GM10266 (cell line): ENCODE measurements at regions not wholly inside any gene's neighbourhood (a gene's known extent, or its start where the extent isn't known, plus 50 kb on each side); places are given as distances from the start of the nearest gene placed in this dataset.

Experiments
- DNase-seq: peaks from one replicate; pipeline ENCODE4 v3.0.0; 2012; ENCODE audit errors: extremely low spot score
- TF ChIP-seq, protein P1 (sequence below): IDR thresholded peaks from 2 replicates; pipeline ENCODE4 v1.5.1; 2012; ENCODE audit warnings: mild to moderate bottlenecking, low read depth; ENCODE audit not compliant: control insufficient read depth, insufficient read depth; ENCODE audit errors: missing control alignments

DNA sequence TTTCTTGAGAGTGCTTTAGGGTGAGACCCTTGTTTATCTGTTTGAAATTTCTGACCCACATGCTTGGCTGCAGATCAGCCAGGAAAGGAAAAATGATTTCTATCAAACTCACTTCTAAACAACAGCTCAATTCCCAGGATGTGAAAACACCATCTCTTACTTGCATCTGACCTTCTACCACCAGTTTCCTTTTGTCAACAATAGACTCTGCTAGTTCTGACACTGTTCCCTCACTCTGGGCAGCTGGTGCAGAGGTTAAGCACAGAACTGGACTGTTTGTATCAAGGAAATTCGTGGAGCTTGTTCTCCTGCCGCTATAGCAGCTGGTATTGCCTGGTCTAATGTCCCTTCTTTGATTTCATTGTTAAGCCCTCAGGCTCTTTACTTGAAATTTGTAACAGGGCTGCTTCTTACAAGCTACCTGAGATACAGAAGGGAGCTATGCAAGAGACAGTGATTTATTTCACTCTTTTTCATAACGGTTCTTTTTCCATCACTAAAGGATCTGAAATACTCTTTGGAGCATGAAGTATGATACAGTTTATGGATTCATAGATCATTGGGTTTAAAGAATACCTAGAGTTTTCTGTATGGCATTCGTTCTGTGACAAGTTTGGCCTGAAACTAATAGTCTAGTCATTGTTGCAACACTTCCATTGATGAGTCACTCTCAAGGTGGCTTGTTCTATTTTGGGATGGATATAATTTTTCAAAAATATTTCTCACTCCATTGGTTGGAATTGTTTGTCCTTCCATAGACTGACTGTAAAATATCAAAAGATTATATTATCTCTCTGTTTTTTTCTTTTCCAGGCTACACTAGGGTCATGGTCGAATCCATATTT, 178.2 kb upstream of the ZC3H12C start:
- TF ChIP-seq, protein P1, sequence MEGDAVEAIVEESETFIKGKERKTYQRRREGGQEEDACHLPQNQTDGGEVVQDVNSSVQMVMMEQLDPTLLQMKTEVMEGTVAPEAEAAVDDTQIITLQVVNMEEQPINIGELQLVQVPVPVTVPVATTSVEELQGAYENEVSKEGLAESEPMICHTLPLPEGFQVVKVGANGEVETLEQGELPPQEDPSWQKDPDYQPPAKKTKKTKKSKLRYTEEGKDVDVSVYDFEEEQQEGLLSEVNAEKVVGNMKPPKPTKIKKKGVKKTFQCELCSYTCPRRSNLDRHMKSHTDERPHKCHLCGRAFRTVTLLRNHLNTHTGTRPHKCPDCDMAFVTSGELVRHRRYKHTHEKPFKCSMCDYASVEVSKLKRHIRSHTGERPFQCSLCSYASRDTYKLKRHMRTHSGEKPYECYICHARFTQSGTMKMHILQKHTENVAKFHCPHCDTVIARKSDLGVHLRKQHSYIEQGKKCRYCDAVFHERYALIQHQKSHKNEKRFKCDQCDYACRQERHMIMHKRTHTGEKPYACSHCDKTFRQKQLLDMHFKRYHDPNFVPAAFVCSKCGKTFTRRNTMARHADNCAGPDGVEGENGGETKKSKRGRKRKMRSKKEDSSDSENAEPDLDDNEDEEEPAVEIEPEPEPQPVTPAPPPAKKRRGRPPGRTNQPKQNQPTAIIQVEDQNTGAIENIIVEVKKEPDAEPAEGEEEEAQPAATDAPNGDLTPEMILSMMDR, result no peak

DNA sequence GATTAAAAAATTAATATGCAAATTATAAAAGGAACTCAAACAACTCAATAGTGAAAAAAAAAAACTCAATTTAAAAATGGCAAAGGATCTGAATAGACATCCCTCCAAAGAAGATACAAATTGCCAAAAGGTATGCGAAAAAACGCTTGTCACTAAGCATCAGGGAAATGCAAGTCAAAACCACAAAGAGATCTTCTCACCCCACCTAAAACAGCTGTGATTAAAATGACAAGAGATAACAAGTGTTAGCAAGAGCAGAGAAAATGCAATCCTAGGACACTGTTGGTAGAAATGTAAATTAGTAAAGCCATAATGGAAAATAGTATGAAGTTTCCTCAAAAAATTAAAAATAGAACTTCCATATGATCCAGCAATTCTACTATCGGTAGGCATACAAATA, 166.3 kb upstream of the ZC3H12C start:
- DNase-seq, result no peak
- TF ChIP-seq, protein P1, result no peak

More for the DNA sequence above, 178.2 kb upstream of the ZC3H12C start:
- no peak for DNase-seq

DNA sequence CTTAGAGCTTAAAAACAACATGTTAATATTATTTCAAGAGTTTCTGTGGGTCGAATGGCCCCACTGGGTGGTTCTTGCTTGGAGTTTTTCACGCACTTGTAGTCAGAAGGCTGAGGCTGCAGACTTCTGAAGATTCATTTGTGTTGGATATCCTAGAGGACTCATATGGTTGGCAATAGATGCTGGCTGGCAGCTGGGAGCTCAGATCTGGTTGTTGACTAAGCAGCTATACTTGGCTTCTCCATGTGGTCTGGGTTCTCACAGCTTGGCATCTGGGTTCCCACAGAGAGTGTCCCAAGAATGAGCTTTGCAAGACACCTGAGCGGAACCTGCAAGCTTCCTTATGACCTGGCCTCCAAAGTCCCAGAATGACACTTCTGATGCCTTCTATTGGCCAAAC, 163.9 kb upstream of the ZC3H12C start:
- TF ChIP-seq, protein P1, result no peak
- DNase-seq, result no peak

DNA sequence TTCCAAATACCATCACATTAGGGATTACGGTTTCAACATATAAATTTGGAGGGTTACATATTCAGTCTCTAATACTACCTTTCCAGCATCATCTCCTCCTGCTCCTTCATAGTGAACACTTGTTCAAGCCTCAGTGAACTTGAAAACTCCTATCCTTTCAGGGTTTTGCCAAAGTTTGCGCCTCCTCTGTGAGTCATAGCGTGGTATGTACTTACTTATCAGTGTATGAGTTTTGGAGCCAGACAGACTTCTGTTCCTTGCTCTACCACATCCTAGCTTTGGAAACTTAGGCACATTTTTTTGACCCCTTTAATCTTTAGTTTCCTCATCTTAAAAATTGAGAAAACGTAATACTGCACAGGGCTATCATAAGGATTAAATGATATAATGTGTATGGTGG, 160.1 kb upstream of the ZC3H12C start:
- DNase-seq, result no peak
- TF ChIP-seq, protein P1, result no peak

DNA sequence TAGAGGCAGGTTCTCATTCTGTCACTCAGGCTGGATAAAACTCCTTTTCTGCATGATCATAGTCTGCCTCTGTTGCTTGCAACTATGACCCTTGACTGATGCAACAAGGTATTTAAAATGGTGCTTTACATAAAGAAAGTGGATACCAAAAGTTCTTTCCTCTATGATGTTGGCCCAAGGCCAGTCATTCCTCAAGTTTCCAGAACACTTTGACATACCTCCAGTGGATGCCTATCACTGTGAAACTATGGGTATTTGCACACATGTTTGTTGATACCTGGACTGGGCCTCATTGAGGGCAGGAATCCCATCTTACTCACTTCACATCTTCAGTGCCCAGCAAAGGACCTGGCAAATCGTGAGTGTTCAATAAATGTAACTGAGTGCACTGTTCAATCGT, 159.0 kb upstream of the ZC3H12C start:
- TF ChIP-seq, protein P1, result no peak
- DNase-seq, result no peak

DNA sequence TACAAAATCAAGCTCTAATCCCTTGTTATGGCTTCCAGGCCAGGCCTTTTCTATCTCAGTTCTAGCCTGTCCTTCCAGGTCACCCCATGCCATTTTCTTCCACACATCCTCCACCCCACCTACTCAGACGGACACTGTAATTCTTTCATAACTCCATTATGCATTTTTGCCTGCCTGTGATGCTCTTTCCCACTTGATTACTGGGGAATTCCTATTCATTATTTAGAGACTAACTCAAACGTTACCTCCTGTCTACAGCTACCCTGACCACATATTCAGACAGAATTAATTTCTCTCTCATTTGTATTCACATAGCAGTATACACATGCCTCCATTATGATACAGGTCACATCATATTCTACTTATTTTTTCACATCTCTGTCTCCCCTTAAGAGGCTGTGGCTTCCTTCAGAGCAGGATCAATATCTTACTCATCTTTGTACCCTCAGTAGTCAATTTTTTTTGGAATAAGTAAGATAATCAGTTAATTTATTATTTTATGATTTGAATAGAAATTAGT, 156.5 kb upstream of the ZC3H12C start:
- TF ChIP-seq, protein P1, result no peak
- DNase-seq, result no peak

DNA sequence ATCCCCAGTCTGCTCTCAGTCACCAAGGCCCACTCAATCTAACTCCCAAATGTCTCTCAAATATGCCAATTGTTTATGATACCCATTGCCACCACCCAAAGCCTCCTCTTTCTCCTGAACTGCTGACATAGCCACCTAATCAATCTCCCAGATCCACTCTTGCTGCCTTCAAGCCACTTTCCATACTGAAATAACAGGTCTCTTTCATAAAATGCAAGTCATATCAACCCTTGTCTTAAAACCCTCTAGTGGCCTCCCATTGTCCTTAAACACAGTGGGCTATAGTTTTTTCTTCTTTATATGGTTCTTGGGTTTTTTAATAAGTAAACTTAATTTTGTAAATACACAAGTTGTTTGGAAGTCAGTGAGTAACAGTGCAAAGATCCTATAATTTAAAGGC, 155.2 kb upstream of the ZC3H12C start:
- TF ChIP-seq, protein P1, result no peak
- no peak for DNase-seq
